HEK293T (cell line): ENCODE measurements at regions not wholly inside any gene's neighbourhood (a gene's known extent, or its start where the extent isn't known, plus 50 kb on each side); places are given as distances from the start of the nearest gene placed in this dataset.

Source experiments
- ARNT ChIP-seq: fragments of 450-650 bp; IDR thresholded peaks from 2 replicates; pipeline ENCODE4 v1.6.1; 2017; ENCODE audit warnings: mild to moderate bottlenecking
- FOXK2 ChIP-seq: fragments of 450-650 bp; IDR thresholded peaks from 2 replicates; pipeline ENCODE4 v1.6.1; 2016; ENCODE audit warnings: mild to moderate bottlenecking
- FOXM1 ChIP-seq: fragments of 450-650 bp; IDR thresholded peaks from 2 replicates; pipeline ENCODE4 v1.6.1; 2017; ENCODE audit warnings: mild to moderate bottlenecking, borderline replicate concordance
- NFRKB ChIP-seq: fragments of 450-650 bp; IDR thresholded peaks from 2 replicates; pipeline ENCODE4 v1.6.1; 2016; ENCODE audit warnings: mild to moderate bottlenecking, moderate library complexity
- SP1 ChIP-seq: fragments of 450-650 bp; IDR thresholded peaks from 2 replicates; pipeline ENCODE4 v1.6.1; 2017
- TARDBP ChIP-seq: fragments of 450-650 bp; IDR thresholded peaks from 2 replicates; pipeline ENCODE4 v1.6.1; 2016
- TF ChIP-seq, protein P1 (sequence below): fragments of 450-650 bp; IDR thresholded peaks from 2 replicates; pipeline ENCODE4 v1.6.1; 2016

DNA sequence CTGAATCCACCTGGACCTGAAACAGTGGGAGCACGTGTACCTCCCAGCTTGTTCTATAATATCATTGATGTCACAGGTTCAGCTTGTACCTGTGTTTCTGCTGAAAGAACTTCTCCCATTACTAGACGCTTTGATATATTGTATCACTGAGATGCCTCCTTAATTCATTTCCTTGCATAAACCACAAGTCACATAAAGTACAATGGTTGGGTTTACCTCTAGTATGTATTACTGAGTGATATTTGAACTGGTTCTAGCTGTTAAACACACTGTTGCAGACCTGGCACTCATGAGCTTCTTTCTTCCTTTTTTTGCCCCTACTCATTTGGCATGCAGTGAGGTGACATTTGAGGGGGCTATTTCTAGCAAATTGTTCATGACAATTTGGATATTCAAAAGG, 106.6 kb upstream of the KLF14 start:
- TF ChIP-seq TARDBP: no peak
- TF ChIP-seq FOXK2: no peak
- TF ChIP-seq, protein P1, sequence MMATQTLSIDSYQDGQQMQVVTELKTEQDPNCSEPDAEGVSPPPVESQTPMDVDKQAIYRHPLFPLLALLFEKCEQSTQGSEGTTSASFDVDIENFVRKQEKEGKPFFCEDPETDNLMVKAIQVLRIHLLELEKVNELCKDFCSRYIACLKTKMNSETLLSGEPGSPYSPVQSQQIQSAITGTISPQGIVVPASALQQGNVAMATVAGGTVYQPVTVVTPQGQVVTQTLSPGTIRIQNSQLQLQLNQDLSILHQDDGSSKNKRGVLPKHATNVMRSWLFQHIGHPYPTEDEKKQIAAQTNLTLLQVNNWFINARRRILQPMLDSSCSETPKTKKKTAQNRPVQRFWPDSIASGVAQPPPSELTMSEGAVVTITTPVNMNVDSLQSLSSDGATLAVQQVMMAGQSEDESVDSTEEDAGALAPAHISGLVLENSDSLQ: no peak
- TF ChIP-seq NFRKB: no peak
- TF ChIP-seq ARNT: no peak
- no peak for TF ChIP-seq SP1
- no peak for TF ChIP-seq FOXM1
